ENCODE measurements at regions not wholly inside any gene's neighbourhood (a gene's known extent, or its start where the extent isn't known, plus 50 kb on each side); places are given as distances from the start of the nearest gene placed in this dataset.

DNA sequence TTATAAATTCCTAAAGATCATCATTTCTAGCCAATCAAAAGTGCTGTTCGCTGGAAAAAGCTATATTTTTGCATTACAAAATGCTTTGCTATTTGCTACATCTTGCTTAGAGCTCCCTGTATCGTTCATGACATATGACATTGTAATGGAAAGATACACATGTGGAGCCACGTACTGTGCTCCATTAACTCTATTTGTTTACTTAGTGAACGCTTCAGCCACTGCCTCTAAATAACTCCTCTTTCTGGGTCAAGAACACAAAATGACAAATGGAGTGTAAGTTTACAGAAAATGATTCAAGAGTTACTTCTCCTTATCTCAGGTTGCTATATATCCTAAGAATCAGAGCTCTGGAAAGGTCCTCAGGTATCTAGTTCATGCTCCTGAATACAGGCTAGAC lies 329.1 kb upstream of the SMIM31 start:
- intact Hi-C loops (cut with micrococcal nuclease): no loop called here
- DNase-seq (no peak), ATAC-seq (no peak)
- H3K27ac Mint-ChIP-seq: no peak overlapping the region
- H3K4me3 Mint-ChIP-seq: no peak overlapping the region
- no peaks in the 10 kb centered on the region for H3K36me3 ChIP-seq (ENCODE audit: control insufficient read depth in 2 of 3, insufficient read depth in 3 of 3, low read length in 3 of 3)
- no peaks in the 10 kb centered on the region for H3K9me3 ChIP-seq (ENCODE audit: control insufficient read depth in 2 of 3, low read length in 3 of 3)
- no peak overlapping the region for H3K4me3 ChIP-seq (ENCODE audit: low read length)
- H3K4me1 ChIP-seq (ENCODE audit: control insufficient read depth in 2 of 2, insufficient read depth in 2 of 2, low read length in 2 of 2): no peaks in the 10 kb centered on the region
- H3K36me3 Mint-ChIP-seq: no peaks in the 10 kb centered on the region
- no peaks in the 10 kb centered on the region for H3K27me3 ChIP-seq (ENCODE audit: control insufficient read depth in 2 of 2, insufficient read depth in 2 of 2, low read length in 2 of 2)
- no peak overlapping the region for H3K27ac ChIP-seq (ENCODE audit: low read depth, low read length)
- H3K9me3 Mint-ChIP-seq: peaks cover 0 to 9% (median 0%) of the 10 kb centered on the region in 11 donors
- CTCF ChIA-PET: no interaction called here
- no peaks in the 10 kb centered on the region for H3K4me1 Mint-ChIP-seq
- no peaks in the 10 kb centered on the region for H3K27me3 Mint-ChIP-seq
- POLR2A ChIA-PET: no interaction called here

DNA sequence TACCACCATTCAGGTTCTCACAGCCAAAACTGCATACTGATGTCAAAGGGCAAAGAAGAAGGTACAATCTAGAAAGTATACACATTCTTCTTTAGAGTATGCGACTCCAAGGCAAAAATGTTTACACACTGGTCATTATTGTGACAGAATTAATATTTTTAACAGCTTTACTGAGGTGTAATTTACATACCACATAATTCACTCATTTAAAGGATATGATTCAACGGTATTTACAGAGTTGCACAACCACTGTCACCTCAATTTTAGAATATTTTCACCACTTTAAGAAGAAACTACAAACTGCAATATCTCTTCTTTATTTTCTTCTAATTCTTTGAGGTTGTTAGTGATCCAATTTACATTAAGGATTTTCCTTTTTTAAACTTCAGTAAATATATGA lies 325.4 kb upstream of the SMIM31 start:
- H3K9me3 Mint-ChIP-seq: peaks cover 0 to 5% (median 0%) of the 10 kb centered on the region in 11 donors
- H3K27me3 Mint-ChIP-seq: no peaks in the 10 kb centered on the region
- Histone ChIP-seq H3K4me3 (ENCODE audit: low read length) (no peak overlapping the region), H3K27me3 (ENCODE audit: control insufficient read depth in 2 of 2, insufficient read depth in 2 of 2, low read length in 2 of 2) (no peaks in the 10 kb centered on the region), H3K4me1 (ENCODE audit: control insufficient read depth in 2 of 2, insufficient read depth in 2 of 2, low read length in 2 of 2) (no peaks in the 10 kb centered on the region), H3K9me3 (ENCODE audit: control insufficient read depth in 2 of 3, low read length in 3 of 3) (no peaks in the 10 kb centered on the region), H3K36me3 (ENCODE audit: control insufficient read depth in 2 of 3, insufficient read depth in 3 of 3, low read length in 3 of 3) (no peaks in the 10 kb centered on the region), H3K27ac (ENCODE audit: low read depth, low read length) (no peak overlapping the region)
- ATAC-seq (no peak), DNase-seq (no peak)
- ChIA-PET POLR2A (no interaction called here), CTCF (no interaction called here)
- intact Hi-C loops (cut with micrococcal nuclease): no loop called here
- no peak overlapping the region for H3K4me3 Mint-ChIP-seq
- no peaks in the 10 kb centered on the region for H3K4me1 Mint-ChIP-seq
- no peaks in the 10 kb centered on the region for H3K36me3 Mint-ChIP-seq
- H3K27ac Mint-ChIP-seq: no peak overlapping the region

GRCh38 chr4:164438321-164438720 lies 315.6 kb upstream of the SMIM31 start:
- DNase-seq (no peak), ATAC-seq (no peak)
- no peaks in the 10 kb centered on the region for H3K36me3 ChIP-seq (ENCODE audit: control insufficient read depth in 2 of 3, insufficient read depth in 3 of 3, low read length in 3 of 3)
- H3K4me3 ChIP-seq (ENCODE audit: low read length): no peak overlapping the region
- no peaks in the 10 kb centered on the region for H3K36me3 Mint-ChIP-seq
- POLR2A ChIA-PET: no interaction called here
- no peak overlapping the region for H3K27ac Mint-ChIP-seq
- H3K27ac ChIP-seq (ENCODE audit: low read depth, low read length): no peak overlapping the region
- CTCF ChIA-PET: no interaction called here
- peaks cover 0 to 3% (median 0%) of the 10 kb centered on the region in 11 donors for H3K9me3 Mint-ChIP-seq
- H3K4me3 Mint-ChIP-seq: no peak overlapping the region
- no peaks in the 10 kb centered on the region for H3K9me3 ChIP-seq (ENCODE audit: control insufficient read depth in 2 of 3, low read length in 3 of 3)
- no peaks in the 10 kb centered on the region for H3K4me1 ChIP-seq (ENCODE audit: control insufficient read depth in 2 of 2, insufficient read depth in 2 of 2, low read length in 2 of 2)
- intact Hi-C loops (cut with micrococcal nuclease): no loop called here
- H3K4me1 Mint-ChIP-seq: no peaks in the 10 kb centered on the region
- no peaks in the 10 kb centered on the region for H3K27me3 ChIP-seq (ENCODE audit: control insufficient read depth in 2 of 2, insufficient read depth in 2 of 2, low read length in 2 of 2)
- H3K27me3 Mint-ChIP-seq: no peaks in the 10 kb centered on the region

GRCh38 chr4:164439037-164439436 lies 314.9 kb upstream of the SMIM31 start:
- ATAC-seq (no peak), DNase-seq (no peak)
- Histone ChIP-seq H3K27ac (ENCODE audit: low read depth, low read length) (no peak overlapping the region), H3K36me3 (ENCODE audit: control insufficient read depth in 2 of 3, insufficient read depth in 3 of 3, low read length in 3 of 3) (no peaks in the 10 kb centered on the region), H3K4me3 (ENCODE audit: low read length) (no peak overlapping the region), H3K27me3 (ENCODE audit: control insufficient read depth in 2 of 2, insufficient read depth in 2 of 2, low read length in 2 of 2) (no peaks in the 10 kb centered on the region), H3K9me3 (ENCODE audit: control insufficient read depth in 2 of 3, low read length in 3 of 3) (no peaks in the 10 kb centered on the region), H3K4me1 (ENCODE audit: control insufficient read depth in 2 of 2, insufficient read depth in 2 of 2, low read length in 2 of 2) (no peaks in the 10 kb centered on the region)
- H3K27ac Mint-ChIP-seq: no peak overlapping the region
- ChIA-PET CTCF (no interaction called here), POLR2A (no interaction called here)
- no peaks in the 10 kb centered on the region for H3K27me3 Mint-ChIP-seq
- no peaks in the 10 kb centered on the region for H3K36me3 Mint-ChIP-seq
- no peak overlapping the region for H3K4me3 Mint-ChIP-seq
- intact Hi-C loops (cut with micrococcal nuclease): no loop called here
- H3K4me1 Mint-ChIP-seq: no peaks in the 10 kb centered on the region
- H3K9me3 Mint-ChIP-seq: peaks cover 0 to 2% (median 0%) of the 10 kb centered on the region in 11 donors

- H3K4me3 ChIP-seq (ENCODE audit: low read length): no peak overlapping the region
- ChIA-PET POLR2A (no interaction called here), CTCF (no interaction called here)
- DNase-seq (no peak), ATAC-seq (no peak)
- no peaks in the 10 kb centered on the region for H3K36me3 Mint-ChIP-seq
- no peak overlapping the region for H3K27ac Mint-ChIP-seq
- no peaks in the 10 kb centered on the region for H3K27me3 ChIP-seq (ENCODE audit: control insufficient read depth in 2 of 2, insufficient read depth in 2 of 2, low read length in 2 of 2)
- intact Hi-C loops (cut with micrococcal nuclease): no loop called here
- no peaks in the 10 kb centered on the region for H3K27me3 Mint-ChIP-seq
- H3K9me3 ChIP-seq (ENCODE audit: control insufficient read depth in 2 of 3, low read length in 3 of 3): no peaks in the 10 kb centered on the region
- no peaks in the 10 kb centered on the region for H3K36me3 ChIP-seq (ENCODE audit: control insufficient read depth in 2 of 3, insufficient read depth in 3 of 3, low read length in 3 of 3)
- no peaks in the 10 kb centered on the region for H3K4me1 Mint-ChIP-seq
- H3K4me1 ChIP-seq (ENCODE audit: control insufficient read depth in 2 of 2, insufficient read depth in 2 of 2, low read length in 2 of 2): no peaks in the 10 kb centered on the region
- H3K27ac ChIP-seq (ENCODE audit: low read depth, low read length): no peak overlapping the region
- H3K4me3 Mint-ChIP-seq: no peak overlapping the region
- H3K9me3 Mint-ChIP-seq: peaks cover 0 to 2% (median 0%) of the 10 kb centered on the region in 11 donors
These were observed 313.7 kb upstream of the SMIM31 start for GRCh38 chr4:164440199-164440598.

- ATAC-seq (no peak), DNase-seq (no peak)
- Mint-ChIP-seq H3K27me3 (no peaks in the 10 kb centered on the region), H3K4me1 (no peaks in the 10 kb centered on the region), H3K27ac (no peak overlapping the region), H3K36me3 (no peaks in the 10 kb centered on the region), H3K9me3 (peaks cover 0 to 2% (median 0%) of the 10 kb centered on the region in 11 donors), H3K4me3 (no peak overlapping the region)
- ChIA-PET CTCF (no interaction called here), POLR2A (no interaction called here)
- H3K4me1 ChIP-seq (ENCODE audit: control insufficient read depth in 2 of 2, insufficient read depth in 2 of 2, low read length in 2 of 2): no peaks in the 10 kb centered on the region
- H3K27me3 ChIP-seq (ENCODE audit: control insufficient read depth in 2 of 2, insufficient read depth in 2 of 2, low read length in 2 of 2): no peaks in the 10 kb centered on the region
- H3K27ac ChIP-seq (ENCODE audit: low read depth, low read length): no peak overlapping the region
- H3K4me3 ChIP-seq (ENCODE audit: low read length): no peak overlapping the region
- H3K36me3 ChIP-seq (ENCODE audit: control insufficient read depth in 2 of 3, insufficient read depth in 3 of 3, low read length in 3 of 3): no peaks in the 10 kb centered on the region
- H3K9me3 ChIP-seq (ENCODE audit: control insufficient read depth in 2 of 3, low read length in 3 of 3): no peaks in the 10 kb centered on the region
- intact Hi-C loops (cut with micrococcal nuclease): no loop called here
These were observed 312.8 kb upstream of the SMIM31 start for GRCh38 chr4:164441109-164441508.

DNA sequence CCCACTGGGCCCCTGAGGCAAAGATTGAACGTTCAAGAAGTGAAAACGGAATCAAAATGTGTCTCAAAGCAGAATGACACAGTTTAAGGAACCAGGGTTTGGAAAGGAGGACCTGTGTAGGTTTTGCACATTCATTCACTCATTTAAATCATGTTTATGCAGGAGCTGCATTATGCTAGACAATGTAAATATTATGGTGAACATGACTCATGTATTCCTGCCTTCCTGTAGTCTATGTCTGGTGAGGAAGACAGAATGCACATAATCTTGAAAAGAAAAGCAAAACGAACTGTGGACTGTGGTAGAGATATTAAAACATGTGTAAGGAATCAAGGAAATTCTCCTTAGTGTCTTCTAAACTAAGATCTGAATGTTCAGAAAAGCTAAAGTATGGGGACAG lies 311.8 kb upstream of the SMIM31 start:
- Mint-ChIP-seq H3K9me3 (peaks cover 0 to 2% (median 0%) of the 10 kb centered on the region in 11 donors), H3K4me1 (no peaks in the 10 kb centered on the region), H3K36me3 (no peaks in the 10 kb centered on the region), H3K4me3 (no peak overlapping the region), H3K27ac (no peak overlapping the region), H3K27me3 (no peaks in the 10 kb centered on the region)
- H3K9me3 ChIP-seq (ENCODE audit: control insufficient read depth in 2 of 3, low read length in 3 of 3): no peaks in the 10 kb centered on the region
- ChIA-PET CTCF (no interaction called here), POLR2A (no interaction called here)
- H3K36me3 ChIP-seq (ENCODE audit: control insufficient read depth in 2 of 3, insufficient read depth in 3 of 3, low read length in 3 of 3): no peaks in the 10 kb centered on the region
- H3K4me1 ChIP-seq (ENCODE audit: control insufficient read depth in 2 of 2, insufficient read depth in 2 of 2, low read length in 2 of 2): no peaks in the 10 kb centered on the region
- H3K27me3 ChIP-seq (ENCODE audit: control insufficient read depth in 2 of 2, insufficient read depth in 2 of 2, low read length in 2 of 2): no peaks in the 10 kb centered on the region
- DNase-seq (no peak), ATAC-seq (no peak)
- intact Hi-C loops (cut with micrococcal nuclease): no loop called here
- no peak overlapping the region for H3K27ac ChIP-seq (ENCODE audit: low read depth, low read length)
- H3K4me3 ChIP-seq (ENCODE audit: low read length): no peak overlapping the region
